Cardiac muscle cell (in vitro differentiated cells and primary cell): ENCODE measurements at regions not wholly inside any gene's neighbourhood (a gene's known extent, or its start where the extent isn't known, plus 50 kb on each side); places are given as distances from the start of the nearest gene placed in this dataset.

Experiments used
- DNase-seq, 2 donors: peaks; one replicate each; pipeline versions ENCODE4 v3.0.0 to v3.0.0-alpha.2; 2010 to 2017; ENCODE audit warnings: low read depth in 1 of 2, low spot score in 1 of 2
- H3K27ac ChIP-seq: fragments of 200-600 bp; sonication (generic); 2 replicates; pipeline ENCODE4 v1.5.1; 2016
- H3K27me3 ChIP-seq: fragments of 200-600 bp; sonication (generic); 2 replicates; pipeline ENCODE4 v1.6.0; 2016; ENCODE audit warnings: control low read depth
- H3K36me3 ChIP-seq: fragments of 200-600 bp; sonication (generic); 2 replicates; pipeline ENCODE4 v1.5.1; 2016; ENCODE audit warnings: control low read depth
- H3K4me1 ChIP-seq: fragments of 200-600 bp; sonication (generic); 2 replicates; pipeline ENCODE4 v1.8.1; 2017; ENCODE audit warnings: low read depth, mild to moderate bottlenecking, mixed run types
- H3K4me3 ChIP-seq: fragments of 200-600 bp; sonication (generic); 2 replicates; pipeline ENCODE4 v1.5.1; 2016; ENCODE audit warnings: mild to moderate bottlenecking
- H3K9me3 ChIP-seq: fragments of 200-600 bp; sonication (generic); 2 replicates; pipeline ENCODE4 v1.5.1; 2017; ENCODE audit warnings: low read depth, mild to moderate bottlenecking, control low read depth
- CTCF ChIP-seq: IDR thresholded peaks from 2 replicates; pipeline ENCODE4 v1.5.1; 2012; ENCODE audit warnings: low read depth, mild to moderate bottlenecking, low read length

DNA sequence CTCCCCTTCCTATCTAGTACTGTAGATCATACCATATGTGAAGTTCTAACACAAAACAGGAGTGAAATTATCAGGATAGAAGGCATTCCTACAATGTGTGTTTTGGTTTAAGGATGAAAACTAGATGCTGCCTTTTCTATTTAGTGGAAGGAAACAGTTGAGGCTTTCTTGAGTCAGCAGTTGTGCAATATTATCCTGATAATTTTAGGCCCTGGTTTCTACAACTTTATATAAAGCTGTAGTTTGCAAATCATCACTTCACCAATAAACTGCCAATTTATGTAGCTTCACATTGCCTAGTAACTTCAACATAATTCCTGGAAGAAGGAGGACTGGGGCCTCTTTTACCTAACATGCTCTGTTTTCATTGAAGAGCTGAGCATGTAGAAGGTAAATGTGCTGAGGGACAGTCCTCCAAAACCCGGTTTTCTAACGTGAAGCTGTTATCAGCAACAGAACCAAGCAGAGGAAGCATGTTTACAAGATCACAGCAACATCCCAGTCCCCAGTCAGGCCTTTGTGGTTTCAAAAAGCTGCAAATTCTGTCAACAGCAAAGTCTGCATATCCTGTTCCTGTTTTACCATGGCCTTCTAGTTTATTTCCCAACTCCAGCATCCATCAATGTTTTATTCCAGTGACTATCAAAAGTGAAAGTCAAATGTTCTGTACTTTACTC lies 513.4 kb upstream of the MEF2C start:
- no peaks in the 10 kb centered on the region for H3K36me3 ChIP-seq
- no peaks in the 10 kb centered on the region for H3K4me1 ChIP-seq
- no peaks in the 10 kb centered on the region for H3K9me3 ChIP-seq
- no peaks in the 10 kb centered on the region for H3K27me3 ChIP-seq
- peak in 1 of 2 donors; percentile 72 for DNase-seq
- H3K27ac ChIP-seq: no peak overlapping the region
- TF ChIP-seq CTCF: no peak
- H3K4me3 ChIP-seq: no peak overlapping the region

- Histone ChIP-seq H3K4me1 (no peaks in the 10 kb centered on the region), H3K4me3 (no peak overlapping the region), H3K36me3 (no peaks in the 10 kb centered on the region), H3K27ac (no peak overlapping the region), H3K27me3 (no peaks in the 10 kb centered on the region), H3K9me3 (no peaks in the 10 kb centered on the region)
- TF ChIP-seq CTCF: no peak
- no peak for DNase-seq
These were observed 512.1 kb upstream of the MEF2C start for GRCh38 chr5:89395111-89395510.

DNA sequence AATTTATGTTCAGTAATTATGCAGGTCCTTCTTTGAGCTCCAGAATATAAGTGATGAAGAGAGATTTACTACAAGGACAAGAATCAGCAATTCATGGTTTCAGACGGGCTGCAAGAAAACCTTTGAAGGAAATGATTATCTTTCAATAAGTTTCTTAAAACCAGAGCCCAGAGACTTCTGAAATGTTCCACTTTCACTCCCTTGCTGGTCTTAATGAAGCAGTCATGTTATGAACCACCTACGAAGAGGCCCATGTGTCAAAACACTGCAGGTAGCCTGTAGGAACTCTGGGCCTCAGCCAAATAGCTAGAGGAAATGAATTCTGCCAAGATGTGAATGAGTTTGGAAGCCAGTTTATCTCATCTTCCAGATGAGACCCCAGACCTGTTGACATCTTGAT lies 505.9 kb upstream of the MEF2C start:
- H3K4me1 ChIP-seq: peaks cover 3% of the 10 kb centered on the region
- no peaks in the 10 kb centered on the region for H3K9me3 ChIP-seq
- no peaks in the 10 kb centered on the region for H3K27me3 ChIP-seq
- TF ChIP-seq CTCF: no peak
- no peaks in the 10 kb centered on the region for H3K36me3 ChIP-seq
- H3K4me3 ChIP-seq: no peak overlapping the region
- H3K27ac ChIP-seq: no peak overlapping the region
- DNase-seq: no peak

GRCh38 chr5:89384391-89384790 lies 501.4 kb upstream of the MEF2C start:
- Histone ChIP-seq H3K9me3 (no peaks in the 10 kb centered on the region), H3K4me3 (no peak overlapping the region), H3K36me3 (no peaks in the 10 kb centered on the region), H3K4me1 (peaks cover 3% of the 10 kb centered on the region), H3K27me3 (no peaks in the 10 kb centered on the region), H3K27ac (no peak overlapping the region)
- no peak for TF ChIP-seq CTCF
- no peak for DNase-seq

- no peak for TF ChIP-seq CTCF
- Histone ChIP-seq H3K36me3 (no peaks in the 10 kb centered on the region), H3K4me3 (no peak overlapping the region), H3K27me3 (no peaks in the 10 kb centered on the region), H3K27ac (no peak overlapping the region), H3K9me3 (no peaks in the 10 kb centered on the region), H3K4me1 (peaks cover 3% of the 10 kb centered on the region)
- DNase-seq: no peak
These were observed 497.7 kb upstream of the MEF2C start for GRCh38 chr5:89380635-89381034.
